ENCODE measurements at regions not wholly inside any gene's neighbourhood (a gene's known extent, or its start where the extent isn't known, plus 50 kb on each side); places are given as distances from the start of the nearest gene placed in this dataset.

- TF ChIP-seq CTCF (IDR thresholded peaks at IDR 0.05; ENCODE audit: low read depth, low read length, poor library complexity, severe bottlenecking), result no peak
- no peak for TF ChIP-seq EZH2phosphoT487 (IDR thresholded peaks at IDR 0.05; ENCODE audit: borderline replicate concordance, low read length)
Measured at GRCh38 chr5:68147659-68148058, 67.9 kb upstream of the PIK3R1 start.

All from DOHH2 (cell line).